NCI-H128 (cell line): ENCODE measurements at regions not wholly inside any gene's neighbourhood (a gene's known extent, or its start where the extent isn't known, plus 50 kb on each side); places are given as distances from the start of the nearest gene placed in this dataset.
A peak's percentile ranks its signal among the peaks of the same experiment; 100 is the strongest.
"Not testable (repeated sequence)": the region's sequence is repeated elsewhere in the genome, so short reads cannot be mapped to it uniquely, and the experiment has no call there.

ENCODE experiments used
- DNase-seq: peaks from one replicate; lab custom pipeline; 2025; ENCODE audit not compliant: unreplicated experiment; lab: John Stamatoyannopoulos, UW

GRCh38 chr5:154562244-154562880 is 84.3 kb upstream of the HAND1 start:
- no peak for DNase-seq

DNA sequence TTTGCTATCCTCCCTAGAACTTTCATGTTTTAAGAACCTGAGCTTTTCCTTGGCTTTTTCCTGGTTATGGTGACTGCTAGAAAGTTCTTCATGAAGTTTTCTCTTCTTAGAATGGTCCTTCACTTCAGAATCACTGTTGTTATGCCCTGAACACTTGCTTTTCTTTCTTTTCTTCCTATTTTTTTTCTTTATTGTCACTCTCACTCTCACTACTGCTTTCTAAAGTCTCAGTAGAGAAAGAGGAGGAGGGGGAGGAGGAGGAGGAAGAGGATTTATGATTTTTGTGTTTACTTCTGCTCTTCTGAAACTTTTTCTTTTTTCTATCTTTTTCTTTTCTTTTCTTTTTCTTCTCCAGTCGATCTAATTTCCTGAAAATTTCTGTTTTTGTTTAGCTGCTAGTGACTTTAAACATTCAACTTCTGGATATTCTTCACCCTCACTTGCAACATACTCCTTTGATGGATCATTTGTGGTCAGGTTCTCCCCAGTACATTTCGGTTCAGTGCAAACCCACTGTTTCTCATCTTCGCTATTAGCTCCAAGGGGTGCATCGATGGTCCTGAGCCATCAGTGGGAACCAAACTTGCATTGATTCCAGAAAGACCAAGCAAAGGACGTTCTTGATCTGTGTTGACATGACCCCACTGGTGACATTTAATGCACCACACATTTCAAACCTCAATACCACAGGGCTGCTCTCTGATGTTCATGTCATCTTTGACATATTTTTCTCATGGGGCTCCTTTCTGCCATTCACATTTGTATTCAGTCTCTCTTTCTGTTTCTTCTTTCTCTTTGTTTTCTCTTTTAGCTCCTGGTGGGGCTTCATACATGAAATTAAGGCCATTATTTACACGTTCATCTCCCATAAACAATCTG is 81.6 kb upstream of the HAND1 start:
- DNase-seq = no peak

DNA sequence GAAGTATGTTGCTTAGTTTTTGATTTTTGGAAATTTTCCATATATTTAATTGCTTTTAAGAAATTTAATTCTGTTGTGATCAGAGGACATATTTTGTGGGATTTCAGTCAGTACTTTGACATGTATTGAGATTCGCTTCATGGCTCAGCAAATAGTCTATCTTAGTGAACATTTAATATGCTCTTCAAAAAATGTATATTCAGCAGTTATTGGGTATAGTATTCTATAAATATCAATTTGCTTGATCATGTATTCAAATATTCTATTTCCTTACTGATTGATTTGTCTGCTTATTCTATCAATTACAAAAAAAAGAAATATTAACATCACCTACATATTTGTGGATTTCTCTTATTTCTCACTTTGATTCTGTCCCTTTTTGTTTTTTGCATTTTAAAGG is 79.5 kb upstream of the HAND1 start:
- no peak for DNase-seq

DNA sequence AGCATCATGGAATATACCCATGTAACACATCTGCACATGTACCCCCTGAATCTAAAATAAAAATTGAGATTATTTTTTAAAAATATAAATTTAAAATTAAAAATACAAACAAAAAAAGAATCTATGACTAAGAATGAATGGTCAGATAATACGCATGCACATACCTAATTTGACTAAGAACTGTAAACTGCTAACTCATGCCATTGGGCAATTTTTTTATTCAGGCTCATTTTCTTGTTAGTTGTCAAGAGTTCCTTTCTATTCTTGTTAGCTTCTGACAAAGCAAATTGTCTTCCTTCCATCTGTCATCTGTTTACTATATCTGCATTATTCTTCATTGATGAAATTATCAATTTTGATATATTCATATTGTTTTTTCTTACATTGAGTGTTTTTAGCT is 69.5 kb upstream of the HAND1 start:
- DNase-seq = no peak

DNA sequence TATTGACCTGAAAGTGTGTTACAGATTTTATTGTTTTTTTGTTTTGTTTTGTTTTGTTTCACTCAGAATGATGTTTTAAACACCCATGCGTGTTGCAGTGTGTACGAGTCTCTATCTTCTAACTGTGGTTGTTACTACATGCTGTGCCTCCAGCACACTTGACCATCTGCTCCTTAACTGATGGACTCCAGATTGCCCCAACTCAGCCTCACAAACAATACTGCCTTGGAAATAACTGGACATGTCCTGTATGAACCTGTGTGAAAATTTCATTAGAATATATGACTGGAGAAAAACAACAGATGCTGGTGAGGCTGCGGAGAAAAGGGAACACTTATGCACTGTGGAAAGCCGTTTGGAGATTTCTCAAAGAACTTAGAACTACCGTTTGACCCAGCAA is 68.7 kb upstream of the HAND1 start:
- no peak for DNase-seq

DNA sequence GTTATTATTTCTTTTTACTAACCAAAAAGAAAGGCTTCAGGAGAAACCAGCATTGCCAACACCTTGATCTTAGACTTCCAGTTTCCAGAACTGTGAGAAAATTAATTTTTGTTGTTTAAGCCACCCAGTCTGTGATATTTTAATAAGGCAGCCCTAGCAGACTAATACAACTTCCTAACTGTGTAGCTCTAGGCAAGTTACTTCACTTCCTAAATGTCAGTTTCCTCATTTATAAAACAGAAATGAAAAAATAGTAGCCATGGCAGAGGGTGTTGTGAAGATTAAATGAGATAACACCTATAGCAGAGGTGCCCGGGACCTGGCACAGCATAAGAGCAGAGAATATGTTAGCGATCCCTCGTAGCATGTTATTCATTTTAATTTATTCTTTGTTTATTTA is 66.6 kb upstream of the HAND1 start:
- DNase-seq = no peak

DNA sequence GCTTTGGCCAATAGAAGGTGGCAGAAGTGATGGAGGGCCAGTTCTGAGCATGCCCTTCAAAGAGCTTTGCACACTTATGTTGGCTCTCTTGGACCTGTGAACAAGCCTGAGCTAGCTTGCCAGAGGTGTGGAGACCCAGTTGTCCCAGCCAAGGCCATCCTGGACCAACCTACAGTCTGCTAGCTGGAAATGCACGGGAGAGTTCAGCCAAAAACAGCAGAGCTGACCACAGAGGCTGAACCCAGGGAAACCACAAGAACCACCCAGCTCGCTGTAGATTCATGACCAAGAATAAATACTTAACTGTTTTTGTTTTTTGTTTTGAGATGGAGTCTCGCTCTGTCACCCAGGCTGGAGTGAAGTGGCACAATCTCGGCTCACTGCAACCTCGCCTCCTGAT is 65.4 kb upstream of the HAND1 start:
- DNase-seq = no peak

- no peak for DNase-seq
These were observed 64.6 kb upstream of the HAND1 start for GRCh38 chr5:154542581-154542980.

DNA sequence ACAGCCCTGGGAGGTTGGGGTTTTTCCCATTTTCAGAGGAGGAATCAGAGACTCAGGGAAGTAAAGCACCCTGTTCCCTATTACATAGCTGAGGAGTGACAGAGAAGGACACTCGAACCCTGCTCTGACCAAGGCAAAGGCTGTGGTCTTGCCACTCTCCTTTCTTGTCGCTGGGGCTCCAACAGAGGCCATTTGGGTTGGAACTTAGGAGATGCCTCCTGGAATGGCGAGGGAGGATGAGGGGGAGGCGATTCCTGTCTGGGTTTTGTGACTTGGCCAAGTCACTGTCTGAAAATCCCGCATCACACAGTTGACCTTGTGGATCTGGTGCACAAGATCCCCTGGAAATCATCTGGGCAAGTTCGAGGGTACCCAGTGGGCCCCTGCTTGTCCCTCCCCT is 64.0 kb upstream of the HAND1 start:
- no peak for DNase-seq

- DNase-seq = no peak
These were observed 63.5 kb upstream of the HAND1 start for GRCh38 chr5:154541553-154541952.

GRCh38 chr5:154540600-154540999 is 62.6 kb upstream of the HAND1 start:
- DNase-seq = no peak

GRCh38 chr5:154538492-154538891 is 60.5 kb upstream of the HAND1 start:
- DNase-seq = no peak

- DNase-seq = not testable (repeated sequence)
These were observed 58.4 kb upstream of the HAND1 start for GRCh38 chr5:154536439-154536838.

GRCh38 chr5:154535535-154535934 is 57.5 kb upstream of the HAND1 start:
- DNase-seq = no peak

- peak; percentile 39 for DNase-seq
These were observed 56.5 kb upstream of the HAND1 start for GRCh38 chr5:154534457-154535050.

DNA sequence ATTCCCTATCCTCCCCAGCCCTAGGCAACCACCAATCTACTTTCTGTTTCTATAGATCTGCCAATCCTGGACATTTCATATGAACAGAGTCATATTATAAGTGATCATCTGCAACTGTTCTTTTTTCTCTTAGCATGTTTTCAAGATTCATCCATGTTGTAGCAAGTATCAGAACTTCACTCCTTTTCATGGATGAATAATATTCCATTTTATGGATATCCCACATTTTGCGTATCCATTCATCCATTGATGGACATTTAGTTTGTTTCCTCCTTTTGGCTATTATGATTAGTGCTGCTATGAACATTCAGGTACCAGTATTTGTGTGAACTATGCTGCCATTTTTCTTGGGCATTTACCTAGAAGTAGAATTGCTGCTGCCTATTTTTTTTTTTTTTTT is 51.3 kb upstream of the HAND1 start:
- DNase-seq = no peak

DNA sequence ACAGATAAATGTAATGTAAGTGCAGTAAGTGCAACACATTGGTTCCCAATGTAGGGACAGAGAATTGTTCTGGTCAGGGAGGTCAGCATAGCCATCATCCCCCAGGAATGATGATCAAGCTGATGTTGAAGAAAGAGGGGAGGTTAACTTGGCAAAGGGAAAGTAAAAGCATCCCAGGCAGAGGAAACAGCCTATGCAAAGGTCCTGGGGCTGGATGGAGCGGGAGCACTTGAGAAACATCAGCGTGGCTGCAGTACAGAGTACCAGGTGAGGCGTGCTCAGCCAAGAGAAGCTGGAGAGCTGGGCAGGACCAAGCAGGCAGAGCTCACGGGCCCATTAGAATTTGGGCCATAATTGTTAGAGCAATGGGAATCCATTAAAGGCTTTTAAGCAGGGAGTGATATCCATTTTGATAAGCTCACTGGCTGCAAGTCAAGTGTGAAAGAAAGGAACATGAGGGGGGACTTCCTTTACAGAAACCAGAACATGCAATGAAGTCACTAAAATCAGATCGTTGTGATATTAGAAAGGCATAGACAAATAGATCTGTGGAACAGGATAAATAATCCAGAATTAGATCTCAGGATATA is 50.1 kb upstream of the HAND1 start:
- DNase-seq = no peak
